Esophagus muscularis mucosa (tissue), 4 donors: ENCODE measurements at regions not wholly inside any gene's neighbourhood (a gene's known extent, or its start where the extent isn't known, plus 50 kb on each side); places are given as distances from the start of the nearest gene placed in this dataset.

Experiments used
- DNase-seq: peaks from one replicate; pipeline ENCODE4 v3.0.0-alpha.2; 2017; ENCODE audit errors: extremely low spot score
- H3K27ac ChIP-seq, 4 donors: fragments of 200-600 bp; sonication (generic); replicated peaks in 1 of 4; 1 replicate in 3 of 4; 2 replicates in 1 of 4; pipeline ENCODE4 v1.5.1; 2016 to 2019; ENCODE audit warnings: mild to moderate bottlenecking in 1 of 4
- H3K27me3 ChIP-seq, 4 donors: fragments of 200-600 bp; sonication (generic); one replicate each; pipeline versions ENCODE4 v1.5.1 to v1.6.0; 2016 to 2019
- H3K36me3 ChIP-seq, 4 donors: fragments of 200-600 bp; sonication (generic); one replicate each; pipeline ENCODE4 v1.5.1; 2016 to 2019
- H3K4me1 ChIP-seq, 4 donors: fragments of 200-600 bp; sonication (generic); one replicate each; pipeline ENCODE4 v1.5.1; 2016 to 2019
- H3K4me3 ChIP-seq, 4 donors: fragments of 200-600 bp; sonication (generic); 1 replicate in 2 of 4; 2 replicates in 2 of 4; pipeline ENCODE4 v1.5.1; 2016 to 2019; ENCODE audit warnings: mild to moderate bottlenecking in 4 of 4, moderate library complexity in 1 of 4
- H3K9me3 ChIP-seq, 4 donors: fragments of 200-600 bp; sonication (generic); 1 replicate in 3 of 4; 2 replicates in 1 of 4; pipeline ENCODE4 v1.5.1; 2016 to 2019
- EP300 ChIP-seq: sonication (generic); formaldehyde crosslinking; IDR thresholded peaks from one replicate; pipeline ENCODE4 v1.6.1; 2017; ENCODE audit warnings: antibody characterized with exemption
- POLR2A ChIP-seq: fragments of 450-650 bp; IDR thresholded peaks from one replicate; pipeline ENCODE4 v1.6.1; 2017; ENCODE audit warnings: antibody characterized with exemption, moderate library complexity, mild to moderate bottlenecking, low read depth
- POLR2AphosphoS5 ChIP-seq, 2 donors: sonication (generic); formaldehyde crosslinking; IDR thresholded peaks; one replicate each; pipeline ENCODE4 v1.6.1; 2017; ENCODE audit warnings: antibody characterized with exemption in 2 of 2
- WGBS: methylation state at CpG from one replicate; pipeline ENCODE4 v1.1.5; 2018; 5-methylcytosine and 5-hydroxymethylcytosine counted together
- intact Hi-C: fragments of 100-400 bp; cut with DNase I; formaldehyde crosslinking; loops from one replicate; pipeline ENCODE4 v1.15.1; 2023
- TF ChIP-seq, protein P1 (sequence below), 3 experiments: fragments of 200-600 bp in 2 of 3; fragments of 450-650 bp in 1 of 3; sonication (generic) in 2 of 3; IDR thresholded peaks; one replicate each; pipeline ENCODE4 v1.5.1; 2017 to 2019; ENCODE audit warnings: antibody characterized with exemption in 3 of 3, mild to moderate bottlenecking in 2 of 3, moderate library complexity in 1 of 3

DNA sequence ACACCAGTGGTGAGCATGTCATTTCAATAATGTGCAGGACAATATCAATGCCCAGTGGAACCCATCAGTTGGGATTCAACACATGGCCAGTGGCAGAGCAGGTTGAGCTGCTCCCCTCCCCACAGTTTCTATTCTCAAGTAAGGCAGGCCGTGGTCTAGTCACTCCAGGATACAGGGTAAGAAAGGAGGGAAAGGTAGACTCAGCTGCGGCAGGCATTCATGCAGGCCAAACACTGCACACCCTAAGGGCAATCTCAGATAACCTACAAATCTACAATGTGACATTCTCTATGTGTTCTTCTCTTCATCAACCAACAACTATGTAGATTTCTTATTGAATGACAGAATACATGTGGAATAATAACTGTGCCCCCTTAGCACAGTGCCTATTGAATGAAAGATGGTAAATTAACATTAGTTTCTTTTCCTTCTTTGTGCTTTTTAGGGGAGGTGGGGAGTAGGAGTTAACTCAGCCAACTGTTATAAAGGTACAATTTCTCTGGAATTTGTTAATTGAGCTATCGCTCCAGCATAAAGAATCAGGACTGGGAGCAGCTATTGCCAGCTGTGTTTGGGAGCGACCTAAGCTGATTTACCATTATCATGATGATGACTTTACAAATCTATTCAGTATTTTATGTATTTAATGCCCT lies 89.7 kb downstream of the FAM50B start:
- H3K27ac ChIP-seq, result no peak overlapping the region
- no peak overlapping the region for H3K4me3 ChIP-seq
- no peaks in the 10 kb centered on the region for H3K9me3 ChIP-seq
- 100% methylated on average over 3 of the region's 4 CpGs for WGBS
- intact Hi-C loops, result loop anchor here (5.0 to 10.0 kb wide), 2 partner anchors 43 to 664 kb away; no protein-coding TSS in a partner anchor
- peaks cover 0 to 4% (median 0%) of the 10 kb centered on the region in 4 donors for H3K27me3 ChIP-seq
- TF ChIP-seq EP300, result no peak
- no peak for TF ChIP-seq POLR2AphosphoS5 (IDR thresholded peaks at IDR 0.05)
- TF ChIP-seq POLR2A, result no peak
- TF ChIP-seq, protein P1, sequence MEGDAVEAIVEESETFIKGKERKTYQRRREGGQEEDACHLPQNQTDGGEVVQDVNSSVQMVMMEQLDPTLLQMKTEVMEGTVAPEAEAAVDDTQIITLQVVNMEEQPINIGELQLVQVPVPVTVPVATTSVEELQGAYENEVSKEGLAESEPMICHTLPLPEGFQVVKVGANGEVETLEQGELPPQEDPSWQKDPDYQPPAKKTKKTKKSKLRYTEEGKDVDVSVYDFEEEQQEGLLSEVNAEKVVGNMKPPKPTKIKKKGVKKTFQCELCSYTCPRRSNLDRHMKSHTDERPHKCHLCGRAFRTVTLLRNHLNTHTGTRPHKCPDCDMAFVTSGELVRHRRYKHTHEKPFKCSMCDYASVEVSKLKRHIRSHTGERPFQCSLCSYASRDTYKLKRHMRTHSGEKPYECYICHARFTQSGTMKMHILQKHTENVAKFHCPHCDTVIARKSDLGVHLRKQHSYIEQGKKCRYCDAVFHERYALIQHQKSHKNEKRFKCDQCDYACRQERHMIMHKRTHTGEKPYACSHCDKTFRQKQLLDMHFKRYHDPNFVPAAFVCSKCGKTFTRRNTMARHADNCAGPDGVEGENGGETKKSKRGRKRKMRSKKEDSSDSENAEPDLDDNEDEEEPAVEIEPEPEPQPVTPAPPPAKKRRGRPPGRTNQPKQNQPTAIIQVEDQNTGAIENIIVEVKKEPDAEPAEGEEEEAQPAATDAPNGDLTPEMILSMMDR (IDR thresholded peaks at IDR 0.05), result no peak
- H3K36me3 ChIP-seq, result no peaks in the 10 kb centered on the region
- H3K4me1 ChIP-seq, result no peaks in the 10 kb centered on the region
- peak; percentile 50 for DNase-seq

DNA sequence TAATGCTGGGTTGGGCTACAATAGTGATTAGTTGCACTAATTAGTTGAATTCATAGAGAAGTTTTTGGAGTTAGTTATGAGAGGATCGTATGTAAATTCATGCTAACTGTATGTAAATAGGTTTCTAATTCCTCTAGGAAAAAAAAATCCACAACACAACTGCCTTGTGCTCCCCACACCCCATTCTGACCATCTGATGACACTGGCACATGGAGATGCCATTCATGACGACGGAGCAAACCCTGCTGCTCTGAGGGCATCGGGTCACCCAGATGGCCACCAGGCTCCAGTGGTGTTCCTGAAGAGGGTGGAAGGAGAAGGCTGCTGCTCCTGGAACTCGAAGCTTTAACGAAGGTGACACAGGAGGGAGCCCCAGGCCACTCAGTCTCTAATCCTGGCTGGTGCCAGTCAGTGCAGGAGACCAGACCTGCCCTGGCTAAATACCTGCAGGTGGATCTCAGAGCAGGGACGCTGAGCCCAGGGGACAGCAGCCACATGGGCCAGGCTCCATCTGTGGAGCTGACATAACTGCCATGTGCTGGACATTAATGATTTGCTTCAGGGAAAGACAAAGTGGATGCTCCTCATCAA lies 90.3 kb downstream of the FAM50B start:
- no peak for TF ChIP-seq POLR2AphosphoS5 (IDR thresholded peaks at IDR 0.05)
- TF ChIP-seq, protein P1 (IDR thresholded peaks at IDR 0.05), result no peak
- TF ChIP-seq POLR2A, result no peak
- TF ChIP-seq EP300, result no peak
- Histone ChIP-seq H3K4me3 (no peak overlapping the region), H3K36me3 (no peaks in the 10 kb centered on the region), H3K27ac (no peak overlapping the region), H3K4me1 (no peaks in the 10 kb centered on the region), H3K9me3 (no peaks in the 10 kb centered on the region), H3K27me3 (peaks cover 0 to 4% (median 0%) of the 10 kb centered on the region in 4 donors)
- DNase-seq, result no peak
- 87% methylated on average over 6 of the region's 7 CpGs for WGBS
- intact Hi-C loops, result loop anchor here (5.0 to 10.0 kb wide), 2 partner anchors 43 to 665 kb away; no protein-coding TSS in a partner anchor

DNA sequence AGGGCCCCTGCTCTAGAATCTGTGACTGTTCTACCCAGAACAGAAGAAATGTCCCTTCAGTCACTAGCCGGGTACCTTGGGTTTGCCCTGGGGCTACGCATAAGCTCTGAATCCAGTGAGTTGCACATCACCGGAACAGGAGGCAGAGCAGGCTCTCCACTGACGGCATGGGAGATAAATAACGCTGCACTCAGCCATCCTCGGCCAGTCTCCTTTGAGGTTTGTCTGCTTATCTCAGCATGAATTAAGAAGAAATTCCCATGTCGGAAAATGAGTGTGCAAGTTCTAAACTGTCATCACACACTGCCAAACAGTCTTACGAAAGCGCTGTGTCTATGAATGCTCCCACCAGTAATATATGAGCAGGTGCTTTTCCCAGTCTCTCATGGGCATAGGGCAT lies 90.8 kb downstream of the FAM50B start:
- no peaks in the 10 kb centered on the region for H3K9me3 ChIP-seq
- H3K36me3 ChIP-seq, result no peaks in the 10 kb centered on the region
- DNase-seq, result peak; percentile 80
- no peak overlapping the region for H3K4me3 ChIP-seq
- WGBS, result 71% methylated on average over 9 of the region's 9 CpGs
- TF ChIP-seq, protein P1 (IDR thresholded peaks at IDR 0.05), result no peak
- TF ChIP-seq POLR2AphosphoS5 (IDR thresholded peaks at IDR 0.05), result no peak
- no peak for TF ChIP-seq POLR2A
- TF ChIP-seq EP300, result no peak
- H3K4me1 ChIP-seq, result no peaks in the 10 kb centered on the region
- no peak overlapping the region for H3K27ac ChIP-seq
- intact Hi-C loops, result loop anchor here (5.0 to 10.0 kb wide), 2 partner anchors 42 to 665 kb away; no protein-coding TSS in a partner anchor
- peaks cover 0 to 4% (median 0%) of the 10 kb centered on the region in 4 donors for H3K27me3 ChIP-seq

DNA sequence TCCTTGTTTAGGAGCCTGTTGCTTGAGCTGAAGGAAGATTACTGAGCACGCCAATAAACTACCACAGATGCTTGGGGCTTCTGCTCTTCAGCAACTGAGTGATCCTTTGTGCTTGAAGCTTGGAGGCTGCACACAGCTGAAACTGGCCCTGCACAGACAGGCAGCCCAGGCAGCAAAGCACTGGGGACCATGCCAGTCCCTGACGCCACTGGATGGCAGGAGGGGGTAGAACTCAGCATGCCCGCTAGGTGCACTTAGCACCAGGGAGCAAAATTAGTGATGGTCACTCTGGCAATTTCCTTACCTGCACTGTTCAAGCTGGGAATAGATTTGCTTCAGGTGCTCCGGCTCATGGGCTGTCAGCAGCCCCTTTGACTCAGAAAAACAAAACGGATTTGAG lies 91.5 kb downstream of the FAM50B start:
- H3K36me3 ChIP-seq, result no peaks in the 10 kb centered on the region
- TF ChIP-seq POLR2A (no peak), EP300 (no peak), POLR2AphosphoS5 (IDR thresholded peaks at IDR 0.05) (no peak)
- TF ChIP-seq, protein P1 (IDR thresholded peaks at IDR 0.05), result no peak
- no peaks in the 10 kb centered on the region for H3K4me1 ChIP-seq
- peak; percentile 53 for DNase-seq
- 98% methylated on average over 5 of the region's 5 CpGs for WGBS
- peaks cover 0 to 4% (median 0%) of the 10 kb centered on the region in 4 donors for H3K27me3 ChIP-seq
- H3K9me3 ChIP-seq, result no peaks in the 10 kb centered on the region
- intact Hi-C loops, result no loop called here
- H3K4me3 ChIP-seq, result no peak overlapping the region
- H3K27ac ChIP-seq, result no peak overlapping the region
